Lower leg skin (tissue), 3 donors: ENCODE measurements at regions not wholly inside any gene's neighbourhood (a gene's known extent, or its start where the extent isn't known, plus 50 kb on each side); places are given as distances from the start of the nearest gene placed in this dataset.

Experiments
- CTCF ChIP-seq, 3 donors: fragments of 450-650 bp; IDR thresholded peaks; one replicate each; pipeline ENCODE4 v1.5.1; 2016; ENCODE audit warnings: antibody characterized with exemption in 3 of 3, mild to moderate bottlenecking in 3 of 3, moderate library complexity in 2 of 3
- POLR2A ChIP-seq, 2 donors: fragments of 450-650 bp; IDR thresholded peaks; one replicate each; pipeline ENCODE4 v1.6.1; 2016 to 2017; ENCODE audit warnings: antibody characterized with exemption in 2 of 2, mild to moderate bottlenecking in 1 of 2, moderate library complexity in 1 of 2

- TF ChIP-seq CTCF (IDR thresholded peaks at IDR 0.05) = no peak
- no peak for TF ChIP-seq POLR2A (IDR thresholded peaks at IDR 0.05)
Observed at GRCh38 chr3:101104321-101104720, 111.1 kb upstream of the ABI3BP start.
